Tibial nerve (tissue), 4 donors: ENCODE measurements at regions not wholly inside any gene's neighbourhood (a gene's known extent, or its start where the extent isn't known, plus 50 kb on each side); places are given as distances from the start of the nearest gene placed in this dataset.
A peak's percentile ranks its signal among the peaks of the same experiment; 100 is the strongest.

Experiments used
- DNase-seq, 2 donors: peaks; one replicate each; pipeline ENCODE4 v3.0.0-alpha.2; 2019; ENCODE audit warnings: low spot score in 2 of 2
- H3K27ac ChIP-seq, 4 donors: fragments of 200-600 bp; sonication (generic) in 3 of 4; one replicate each; pipeline ENCODE4 v1.5.1; 2017 to 2019; ENCODE audit warnings: mild to moderate bottlenecking in 1 of 4
- H3K27me3 ChIP-seq, 2 donors: fragments of 200-600 bp; sonication (generic) in 1 of 2; one replicate each; pipeline versions ENCODE4 v1.5.1 to v1.6.0; 2017 to 2019
- H3K36me3 ChIP-seq, 3 donors: fragments of 200-600 bp; sonication (generic); one replicate each; pipeline ENCODE4 v1.5.1; 2018 to 2019
- H3K4me1 ChIP-seq, 4 donors: fragments of 200-600 bp; sonication (generic) in 3 of 4; one replicate each; pipeline ENCODE4 v1.5.1; 2017 to 2019
- H3K4me3 ChIP-seq, 4 donors: fragments of 200-600 bp; sonication (generic) in 3 of 4; one replicate each; pipeline ENCODE4 v1.5.1; 2017 to 2019; ENCODE audit warnings: mild to moderate bottlenecking in 1 of 4, moderate library complexity in 1 of 4
- H3K9me3 ChIP-seq, 4 donors: fragments of 200-600 bp; sonication (generic) in 3 of 4; one replicate each; pipeline ENCODE4 v1.5.1; 2017 to 2019
- EP300 ChIP-seq, 2 donors: sonication (generic); formaldehyde crosslinking; IDR thresholded peaks; one replicate each; pipeline ENCODE4 v1.6.1; 2017; ENCODE audit warnings: antibody characterized with exemption in 2 of 2, mild to moderate bottlenecking in 1 of 2
- POLR2A ChIP-seq, 2 donors: fragments of 450-650 bp; IDR thresholded peaks; one replicate each; pipeline ENCODE4 v1.6.1; 2017; ENCODE audit warnings: antibody characterized with exemption in 2 of 2, mild to moderate bottlenecking in 2 of 2, moderate library complexity in 2 of 2
- WGBS, 2 donors: methylation state at CpG; one replicate each; pipeline ENCODE4 v1.1.5; 2018; 5-methylcytosine and 5-hydroxymethylcytosine counted together
- TF ChIP-seq, protein P1 (sequence below), 5 experiments: fragments of 200-600 bp in 3 of 5; fragments of 450-650 bp in 2 of 5; sonication (generic) in 3 of 5; IDR thresholded peaks; one replicate each; pipeline ENCODE4 v1.5.1; 2016 to 2019; ENCODE audit warnings: antibody characterized with exemption in 5 of 5, mild to moderate bottlenecking in 3 of 5, moderate library complexity in 2 of 5

DNA sequence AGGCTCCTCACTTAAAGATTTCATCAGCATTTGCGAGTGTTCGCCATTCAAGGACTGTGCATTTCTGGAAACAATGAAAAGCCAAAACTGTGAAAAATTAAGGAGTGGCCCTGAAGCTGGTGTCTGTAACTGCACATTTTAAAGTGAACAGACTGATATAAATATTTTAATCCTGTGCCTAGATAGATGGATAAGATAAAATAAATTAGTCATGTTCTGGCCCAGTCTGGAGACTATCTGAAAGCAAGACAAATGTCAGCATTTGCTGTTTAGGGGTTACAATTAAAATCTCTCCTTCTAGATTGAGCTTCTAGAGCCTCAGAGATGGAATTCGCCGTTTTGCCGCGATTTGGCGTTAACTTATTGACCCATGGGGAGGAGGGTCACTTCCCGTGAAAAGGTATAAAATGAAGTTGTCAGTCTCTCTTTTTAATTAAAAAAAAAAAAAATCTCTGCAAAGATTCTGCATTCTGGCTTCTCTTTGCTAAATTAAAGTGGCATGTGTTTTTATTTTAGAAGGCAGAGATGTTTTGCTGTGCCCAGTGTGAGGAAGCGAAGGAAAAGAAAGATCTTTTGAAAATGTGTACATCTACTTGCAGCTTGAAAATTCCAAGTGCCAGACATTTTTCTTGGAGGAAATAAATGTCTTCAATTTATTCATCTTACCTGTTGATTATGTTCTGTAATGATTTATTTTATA is 79.7 kb upstream of the WNT7B start:
- H3K4me1 ChIP-seq: peaks cover 4 to 81% (median 64%) of the 10 kb centered on the region in 4 donors
- H3K36me3 ChIP-seq: no peaks in the 10 kb centered on the region
- no peaks in the 10 kb centered on the region for H3K27me3 ChIP-seq
- TF ChIP-seq POLR2A (IDR thresholded peaks at IDR 0.05): peak in 1 of 2 donors; percentile 0
- TF ChIP-seq, protein P1, sequence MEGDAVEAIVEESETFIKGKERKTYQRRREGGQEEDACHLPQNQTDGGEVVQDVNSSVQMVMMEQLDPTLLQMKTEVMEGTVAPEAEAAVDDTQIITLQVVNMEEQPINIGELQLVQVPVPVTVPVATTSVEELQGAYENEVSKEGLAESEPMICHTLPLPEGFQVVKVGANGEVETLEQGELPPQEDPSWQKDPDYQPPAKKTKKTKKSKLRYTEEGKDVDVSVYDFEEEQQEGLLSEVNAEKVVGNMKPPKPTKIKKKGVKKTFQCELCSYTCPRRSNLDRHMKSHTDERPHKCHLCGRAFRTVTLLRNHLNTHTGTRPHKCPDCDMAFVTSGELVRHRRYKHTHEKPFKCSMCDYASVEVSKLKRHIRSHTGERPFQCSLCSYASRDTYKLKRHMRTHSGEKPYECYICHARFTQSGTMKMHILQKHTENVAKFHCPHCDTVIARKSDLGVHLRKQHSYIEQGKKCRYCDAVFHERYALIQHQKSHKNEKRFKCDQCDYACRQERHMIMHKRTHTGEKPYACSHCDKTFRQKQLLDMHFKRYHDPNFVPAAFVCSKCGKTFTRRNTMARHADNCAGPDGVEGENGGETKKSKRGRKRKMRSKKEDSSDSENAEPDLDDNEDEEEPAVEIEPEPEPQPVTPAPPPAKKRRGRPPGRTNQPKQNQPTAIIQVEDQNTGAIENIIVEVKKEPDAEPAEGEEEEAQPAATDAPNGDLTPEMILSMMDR (IDR thresholded peaks at IDR 0.05): no peak
- WGBS, 2 donors: 16 to 21% methylated on average over 9 of the region's 9 CpGs
- H3K27ac ChIP-seq: peak overlapping the region; percentile 95 to 100 (median 98)
- DNase-seq: no peak
- no peaks in the 10 kb centered on the region for H3K9me3 ChIP-seq
- H3K4me3 ChIP-seq: peak overlapping the region; percentile 39 to 81 (median 72)

DNA sequence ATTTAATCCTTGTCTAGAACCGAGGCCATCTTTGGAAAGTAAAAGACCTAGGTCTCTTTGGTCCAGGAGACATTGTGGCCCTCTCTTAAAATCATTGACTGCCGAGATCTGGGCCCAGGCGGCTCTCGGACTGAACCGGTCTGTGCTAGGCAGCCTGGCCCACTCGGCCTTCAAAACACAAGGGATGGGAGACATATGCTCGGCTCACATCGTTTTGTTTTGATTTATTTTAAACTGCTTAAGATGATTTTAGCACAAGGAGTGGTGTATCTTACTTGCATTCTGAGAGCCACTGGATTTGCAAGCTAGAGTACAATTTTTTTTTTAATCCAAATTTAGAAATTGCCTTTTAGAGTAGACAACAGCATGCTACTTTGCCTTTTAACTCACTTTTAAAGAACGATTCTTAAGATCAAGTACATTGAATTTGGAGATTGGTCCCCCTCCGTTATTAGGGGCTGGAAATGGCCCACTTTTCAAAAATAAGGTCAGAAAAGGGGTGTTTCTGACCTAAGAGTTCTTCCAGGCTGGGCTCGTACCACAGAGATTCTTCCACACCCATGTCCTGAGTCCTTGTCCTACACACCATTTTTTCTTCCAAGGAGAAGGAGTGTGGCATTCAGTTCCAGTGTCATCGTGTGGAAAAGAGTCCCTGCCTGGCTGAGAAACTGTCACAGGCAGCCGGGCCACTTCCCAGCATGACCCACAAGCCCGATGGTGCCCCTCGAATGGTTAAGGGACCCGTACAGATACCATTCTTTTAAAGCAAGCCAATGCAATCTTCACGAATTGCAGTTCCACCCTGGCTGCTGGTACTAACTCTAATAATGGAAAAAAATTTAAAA is 80.5 kb upstream of the WNT7B start:
- Histone ChIP-seq H3K4me1 (peaks cover 0 to 81% (median 62%) of the 10 kb centered on the region in 4 donors), H3K36me3 (no peaks in the 10 kb centered on the region), H3K4me3 (peak overlapping the region; percentile 0 to 77 (median 29)), H3K9me3 (no peaks in the 10 kb centered on the region), H3K27me3 (no peaks in the 10 kb centered on the region), H3K27ac (peak overlapping the region; percentile 95 to 100 (median 98))
- TF ChIP-seq EP300 (IDR thresholded peaks at IDR 0.05) (peak in 1 of 2 donors; percentile 30), POLR2A (IDR thresholded peaks at IDR 0.05) (no peak)
- TF ChIP-seq, protein P1 (IDR thresholded peaks at IDR 0.05): no peak
- peak in 1 of 2 donors; percentile 17 for DNase-seq
- WGBS, 2 donors: 10 to 13% methylated on average over 17 of the region's 17 CpGs

DNA sequence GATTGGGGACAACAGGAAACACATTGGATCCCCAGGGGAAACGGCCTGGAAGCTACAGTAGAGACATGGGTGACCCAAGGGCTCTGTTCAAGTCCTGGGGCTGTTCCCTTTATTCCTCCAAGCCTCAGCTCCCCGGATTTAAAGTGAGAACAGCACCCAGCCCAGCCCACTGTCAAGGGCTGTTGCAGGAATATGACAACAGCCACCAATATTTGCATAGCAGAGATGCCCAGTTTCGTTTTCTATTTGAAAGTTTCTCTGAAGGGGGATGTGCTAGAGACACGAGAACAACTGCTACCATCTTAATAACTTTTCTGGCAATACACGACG is 81.1 kb upstream of the WNT7B start:
- Histone ChIP-seq H3K4me3 (peak overlapping the region; percentile 0 to 77 (median 16)), H3K4me1 (peaks cover 0 to 81% (median 61%) of the 10 kb centered on the region in 4 donors), H3K27me3 (no peaks in the 10 kb centered on the region), H3K27ac (peak overlapping the region; percentile 95 to 100 (median 98)), H3K36me3 (no peaks in the 10 kb centered on the region), H3K9me3 (no peaks in the 10 kb centered on the region)
- 2 to 3% methylated on average over 6 of the region's 6 CpGs for WGBS, 2 donors
- TF ChIP-seq EP300 (IDR thresholded peaks at IDR 0.05) (peak in 1 of 2 donors; percentile 81), POLR2A (IDR thresholded peaks at IDR 0.05) (peak; percentile 24 to 65)
- TF ChIP-seq, protein P1 (IDR thresholded peaks at IDR 0.05): peak in 1 of 5 experiments; percentile 14
- DNase-seq: peak; percentile 53 to 78

DNA sequence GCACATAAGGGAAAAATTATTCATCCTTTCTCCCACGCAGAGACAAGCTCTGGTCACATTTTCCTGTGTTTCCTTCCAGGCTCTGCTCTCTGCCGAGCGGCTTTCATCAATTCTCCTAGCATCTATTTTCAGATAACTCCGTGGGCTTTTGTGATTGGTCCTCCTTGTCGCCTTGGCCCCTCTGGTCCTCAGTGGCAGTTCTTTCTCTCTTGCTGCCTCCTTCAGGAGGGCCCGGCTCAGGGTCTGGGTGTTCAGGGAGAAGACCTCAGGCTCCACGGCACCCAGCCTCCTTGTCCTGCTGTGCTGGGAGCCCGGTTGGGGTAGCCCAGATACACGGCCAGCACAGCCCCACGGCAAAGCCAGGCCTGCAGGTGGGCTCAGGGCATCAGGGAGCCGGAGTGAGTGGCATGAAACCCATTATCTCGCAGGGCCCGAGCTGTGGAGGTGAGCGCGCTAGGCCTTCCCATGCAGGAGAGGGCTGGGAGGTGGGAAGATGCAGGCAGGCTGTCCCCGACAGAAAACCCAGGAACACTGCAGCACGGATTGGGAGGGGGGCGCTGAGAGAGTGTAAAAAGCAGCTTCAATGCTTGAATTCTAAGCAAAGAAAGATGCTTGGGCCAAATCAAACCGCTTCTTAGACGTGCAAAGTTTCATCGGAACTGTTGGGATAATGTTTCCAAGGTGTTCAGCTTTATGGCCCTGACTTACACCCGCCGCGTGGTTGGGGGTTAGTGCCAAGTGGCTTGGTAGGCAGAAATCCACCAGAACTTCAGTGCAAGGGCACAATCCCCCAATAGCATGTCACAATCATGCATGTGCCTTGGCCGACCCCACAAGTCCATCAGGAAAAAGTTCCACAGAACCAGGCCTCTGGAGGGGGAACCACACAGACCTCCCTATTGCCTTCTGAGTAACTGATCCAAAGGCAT is 81.9 kb upstream of the WNT7B start:
- Histone ChIP-seq H3K4me1 (peaks cover 0 to 87% (median 68%) of the 10 kb centered on the region in 4 donors), H3K27me3 (no peaks in the 10 kb centered on the region), H3K4me3 (peak overlapping the region; percentile 15 to 77 (median 26)), H3K9me3 (no peaks in the 10 kb centered on the region), H3K36me3 (no peaks in the 10 kb centered on the region), H3K27ac (peak overlapping the region; percentile 95 to 100 (median 98))
- DNase-seq: peak in 1 of 2 donors; percentile 12
- WGBS, 2 donors: 31 to 32% methylated on average over 25 of the region's 25 CpGs
- TF ChIP-seq EP300 (IDR thresholded peaks at IDR 0.05): no peak
